T-helper 2 cell (primary cell): ENCODE measurements at regions not wholly inside any gene's neighbourhood (a gene's known extent, or its start where the extent isn't known, plus 50 kb on each side); places are given as distances from the start of the nearest gene placed in this dataset.
"Not testable (repeated sequence)": the region's sequence is repeated elsewhere in the genome, so short reads cannot be mapped to it uniquely, and the experiment has no call there.

ENCODE experiments used
- DNase-seq, 5 experiments: peaks; one replicate each; pipeline versions ENCODE4 v3.0.0 to v3.0.0-alpha.2; 2012 to 2022

DNA sequence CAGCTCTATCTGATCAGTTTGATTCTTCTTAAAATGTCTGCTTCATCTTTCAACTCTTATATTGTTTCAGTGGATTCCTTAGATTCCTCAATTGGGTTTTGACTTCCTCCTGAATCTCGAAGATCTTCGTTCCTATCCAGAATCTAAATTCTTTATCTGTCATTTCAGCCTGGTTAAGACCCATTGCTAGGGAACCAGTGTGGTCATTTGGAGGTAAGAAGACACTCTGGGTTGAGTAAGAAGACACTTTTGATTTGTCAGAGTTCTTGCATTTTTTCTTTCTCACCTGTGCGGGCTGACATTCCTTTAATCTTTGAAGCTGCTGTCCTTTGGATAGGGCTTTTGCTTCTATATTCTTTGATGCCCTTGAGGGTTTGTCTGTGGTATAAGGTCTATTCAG, 291.9 kb downstream of the SLC7A11 start:
- DNase-seq, result no peak

DNA sequence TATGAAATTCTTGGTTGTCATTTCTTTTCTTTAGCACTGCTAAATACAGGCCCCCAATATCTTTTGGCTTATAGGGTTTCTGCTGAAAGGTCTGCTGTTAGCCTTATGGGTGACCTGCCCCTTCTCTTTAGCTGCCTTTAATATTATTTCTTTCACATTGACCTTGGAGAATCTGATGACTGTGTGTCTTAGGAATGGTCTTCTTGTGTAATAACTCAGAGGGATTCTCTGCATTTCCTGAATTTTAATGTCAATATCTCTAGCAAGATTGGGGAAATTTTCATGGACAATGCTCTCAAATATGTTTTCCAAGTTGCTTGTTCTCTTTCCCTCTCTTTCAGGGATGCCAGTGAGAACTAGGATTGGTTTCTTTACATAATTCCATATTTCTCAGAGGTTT, 292.4 kb downstream of the SLC7A11 start:
- no peak for DNase-seq

DNA sequence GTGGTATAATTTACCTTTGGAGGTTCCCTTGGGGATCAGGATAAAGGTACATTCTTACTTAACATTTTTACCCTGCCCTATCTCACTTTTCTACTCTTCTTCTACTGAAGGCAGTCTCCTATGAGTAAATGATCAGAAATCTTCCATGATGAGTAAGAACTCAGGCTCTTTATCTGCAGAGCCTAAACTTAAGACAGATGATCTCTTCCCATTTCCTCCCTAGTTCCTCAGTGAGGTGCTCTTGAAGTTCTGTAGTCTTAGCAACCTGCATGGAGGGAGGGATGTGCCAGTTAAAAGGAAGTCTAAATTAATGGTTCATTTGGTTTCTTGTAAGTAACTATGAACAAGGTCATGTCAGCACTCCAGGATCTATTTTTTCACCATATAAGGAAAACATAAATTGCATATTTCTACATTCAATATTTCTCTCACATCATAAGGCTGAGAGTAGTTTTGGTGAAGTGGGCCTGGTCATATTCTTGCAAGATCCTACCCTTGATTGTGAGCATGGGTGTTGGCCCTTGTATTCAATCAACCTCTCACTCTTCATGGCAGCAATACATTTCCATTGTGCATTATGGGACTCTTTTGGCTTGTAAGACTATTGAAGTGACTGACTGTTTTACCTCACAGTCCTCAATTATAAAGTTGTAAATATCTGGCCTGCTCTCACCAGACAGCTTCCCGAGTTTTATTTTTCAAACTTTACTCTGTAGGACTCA, 295.5 kb downstream of the SLC7A11 start:
- no peak for DNase-seq

DNA sequence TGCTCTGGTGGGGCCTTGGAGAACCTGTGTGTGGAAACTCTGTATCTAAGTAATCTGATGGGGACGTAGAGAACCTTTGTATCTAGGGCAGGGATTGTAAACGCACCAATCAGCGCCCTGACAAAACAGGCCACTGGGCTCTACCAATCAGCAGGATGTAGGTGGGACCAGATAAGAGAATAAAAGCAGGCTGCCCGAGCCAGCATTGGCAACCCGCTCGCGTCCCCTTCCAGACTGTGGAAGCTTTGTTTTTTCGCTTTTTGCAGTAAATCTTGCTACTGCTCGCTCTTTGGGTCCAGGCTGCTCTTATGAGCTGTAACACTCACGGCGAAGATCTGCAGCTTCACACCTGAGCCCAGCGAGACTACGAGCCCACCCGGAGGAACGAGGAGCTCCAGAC, 299.3 kb downstream of the SLC7A11 start:
- not testable (repeated sequence) for DNase-seq

DNA sequence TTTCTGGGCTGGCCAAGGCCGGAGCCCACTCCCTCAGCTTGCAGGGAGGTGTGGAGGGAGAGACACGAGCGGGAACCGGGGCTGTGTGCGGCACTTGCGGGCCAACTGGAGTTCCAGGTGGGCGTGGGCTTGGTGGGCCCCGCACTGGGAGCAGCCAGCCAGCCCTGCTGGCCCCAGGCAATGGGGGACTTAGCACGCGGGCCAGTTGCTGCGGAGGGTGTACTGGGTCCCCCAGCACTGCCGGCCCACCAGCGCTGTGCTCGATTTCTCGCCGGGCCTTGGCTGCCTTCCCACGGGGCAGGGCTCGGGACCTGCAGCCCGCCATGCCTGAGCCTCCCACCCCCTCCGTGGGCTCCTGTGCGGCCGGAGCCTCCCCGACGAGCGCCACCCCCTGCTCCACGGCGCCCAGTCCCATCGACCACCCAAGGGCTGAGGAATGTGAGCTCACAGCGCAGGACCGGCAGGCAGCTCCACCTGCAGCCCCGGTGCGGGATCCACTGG, 300.1 kb downstream of the SLC7A11 start:
- not testable (repeated sequence) for DNase-seq

DNA sequence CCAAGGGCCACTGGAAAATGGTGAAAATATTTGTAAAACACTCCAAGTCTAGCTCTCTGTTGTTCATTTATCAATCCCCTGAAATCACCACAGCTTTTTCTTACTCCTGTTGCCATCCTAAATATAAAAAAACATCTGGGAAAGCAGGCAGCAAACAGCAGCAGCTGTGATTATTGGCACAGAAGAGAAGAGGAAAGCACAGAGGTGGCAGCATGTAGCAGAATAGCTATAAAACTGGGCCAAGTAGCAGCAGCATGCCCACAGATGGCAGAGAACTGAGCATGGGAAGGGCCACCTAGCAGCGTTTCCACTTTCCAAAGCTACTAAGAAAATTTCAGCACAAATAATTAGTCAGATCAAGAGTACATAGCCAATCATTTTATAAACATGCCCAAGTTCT, 307.2 kb downstream of the SLC7A11 start:
- DNase-seq, result no peak

DNA sequence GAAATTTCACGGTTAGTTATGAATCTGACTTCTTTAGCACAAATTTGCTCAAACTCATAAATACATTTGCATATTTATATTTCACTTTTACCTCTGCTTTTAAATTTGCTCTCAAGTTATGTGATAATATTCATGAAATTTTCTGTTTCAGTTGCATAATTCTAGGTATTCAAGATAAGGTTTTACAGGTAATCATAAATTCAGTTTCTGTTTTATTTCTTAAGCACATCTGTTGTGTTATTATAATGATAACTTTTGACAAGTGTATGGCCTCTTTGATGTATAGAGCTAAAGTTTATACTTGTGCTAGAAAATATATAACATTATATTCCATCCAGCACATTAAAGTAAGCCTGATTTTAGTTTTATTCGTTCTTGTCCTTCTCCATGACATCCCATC, 308.1 kb downstream of the SLC7A11 start:
- DNase-seq, result no peak

DNA sequence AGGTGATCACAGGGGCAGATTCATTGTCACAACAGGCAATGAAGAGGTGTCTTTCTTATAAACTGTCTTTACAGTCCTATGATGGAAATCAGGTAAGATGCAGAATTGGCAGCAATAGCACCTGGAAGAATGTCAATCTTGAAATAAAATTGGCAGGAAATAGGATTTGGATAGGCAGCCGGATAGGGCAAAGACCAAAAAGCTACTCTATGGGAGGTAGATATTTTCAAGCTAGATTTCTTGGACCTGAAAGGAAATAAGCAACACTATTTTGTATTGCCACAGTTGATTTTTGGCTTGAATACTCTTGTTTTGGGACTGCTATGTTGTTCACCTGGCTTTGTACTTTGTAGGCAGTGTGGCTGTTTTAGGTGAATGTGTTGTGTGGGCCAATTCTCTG, 314.2 kb downstream of the SLC7A11 start:
- no peak for DNase-seq

DNA sequence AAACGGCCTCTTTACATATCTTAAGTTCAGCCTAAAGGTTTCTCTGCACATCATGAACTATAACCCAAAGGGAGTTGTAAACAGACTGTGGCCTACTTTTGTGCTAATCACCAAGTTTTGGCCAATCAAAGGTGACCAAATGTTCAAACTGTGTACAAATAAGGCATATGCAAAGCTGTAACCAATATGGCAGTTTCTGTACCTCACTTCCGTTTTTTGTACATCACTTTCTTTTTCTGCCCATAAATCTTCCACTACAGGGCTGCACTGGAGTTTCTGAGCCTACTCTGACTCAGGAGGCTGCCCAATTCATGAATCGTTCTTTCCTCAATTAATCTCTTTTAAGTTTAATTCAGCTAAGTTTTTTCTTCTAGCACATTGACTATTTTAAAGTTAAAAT, 318.7 kb downstream of the SLC7A11 start:
- DNase-seq, result no peak

DNA sequence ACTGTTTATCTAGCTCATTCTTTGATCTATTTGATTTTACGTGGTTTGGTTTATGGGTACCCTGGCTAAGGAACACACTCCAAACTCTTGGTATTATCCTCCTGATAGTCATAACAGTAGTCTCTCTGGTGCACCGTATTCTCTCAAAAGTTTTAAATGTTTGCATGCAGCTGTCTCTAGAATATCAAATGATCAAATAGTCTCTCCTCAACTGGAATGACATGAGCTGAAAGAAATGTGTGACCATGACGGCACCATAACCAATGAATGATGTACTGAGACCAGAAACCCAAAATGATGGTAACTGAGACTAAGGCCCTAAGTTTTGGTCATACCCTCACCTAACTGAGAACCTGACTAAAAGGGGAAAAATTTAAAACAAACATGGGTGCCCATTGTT, 319.4 kb downstream of the SLC7A11 start:
- no peak for DNase-seq

DNA sequence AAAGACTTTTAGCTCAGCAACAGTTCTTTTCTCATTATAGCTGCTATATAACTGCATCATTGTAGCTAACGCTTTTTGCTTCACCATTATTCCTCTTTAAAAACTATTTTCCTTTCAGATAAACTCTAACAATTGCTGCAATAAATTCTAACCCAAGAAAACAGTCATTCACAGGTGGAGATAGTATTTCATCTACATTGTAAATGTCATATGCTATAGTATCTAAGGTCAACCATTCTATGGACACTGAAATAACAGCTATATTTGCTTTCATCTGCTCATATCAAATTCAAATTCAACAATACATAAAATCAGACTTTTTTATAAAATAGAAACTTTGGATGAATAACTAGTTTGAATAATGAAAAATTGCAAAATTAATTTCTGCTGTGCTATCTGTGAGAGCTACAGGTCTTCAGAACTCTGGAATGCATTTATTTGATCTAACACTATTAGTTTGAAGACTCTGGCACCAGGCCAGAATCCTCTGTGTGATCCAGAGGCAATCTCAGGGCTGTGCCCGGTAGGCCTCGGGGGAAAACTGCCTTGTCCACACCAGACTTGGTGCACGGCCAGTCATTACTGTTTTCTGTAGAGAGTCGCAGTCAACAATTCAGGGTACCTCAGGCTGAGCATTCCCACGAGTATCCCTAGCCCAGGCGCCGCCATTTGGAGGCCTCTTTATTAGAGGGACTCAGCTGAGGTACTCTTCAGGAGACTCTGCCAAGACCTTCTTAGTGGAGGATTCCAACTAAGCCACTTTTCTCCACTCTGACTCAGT, 332.4 kb downstream of the SLC7A11 start:
- no peak for DNase-seq

DNA sequence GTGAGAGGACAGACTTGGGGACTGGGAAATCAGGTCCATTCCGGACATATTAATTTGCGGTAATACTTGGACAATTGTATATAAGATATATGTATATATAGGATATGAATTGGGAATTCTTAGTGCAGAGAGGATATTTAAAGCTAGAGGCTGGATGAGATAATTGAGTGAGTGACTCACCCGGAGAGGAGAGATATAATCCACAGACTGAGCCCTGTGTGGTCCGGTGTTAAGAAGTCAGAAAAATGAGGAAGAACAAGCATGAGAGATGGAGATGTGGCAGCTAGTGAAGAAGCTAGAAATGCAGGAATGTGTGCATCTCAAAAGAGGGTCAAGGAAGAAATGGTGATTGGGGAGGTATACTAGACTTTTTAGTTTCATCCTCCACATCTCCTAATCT, 336.2 kb downstream of the SLC7A11 start:
- DNase-seq, result no peak

DNA sequence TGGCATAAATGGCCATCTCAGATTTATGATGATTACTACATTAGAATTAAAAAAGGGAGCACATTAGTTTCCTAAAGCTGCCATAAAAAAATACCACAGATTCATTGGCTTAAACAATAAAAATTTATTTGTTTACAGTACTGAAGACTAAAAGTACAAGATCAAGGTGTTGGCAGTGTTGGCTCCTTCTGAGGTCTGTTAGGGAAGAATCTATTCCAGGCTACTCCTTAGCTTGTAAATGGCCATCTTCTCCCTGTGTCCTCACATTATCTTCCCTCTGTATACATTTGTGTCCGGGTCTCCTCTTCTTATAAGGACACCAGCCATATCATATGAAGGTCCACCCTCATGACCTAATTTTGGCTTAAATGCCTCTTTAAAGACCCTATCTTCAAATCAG, 341.0 kb downstream of the SLC7A11 start:
- no peak for DNase-seq

DNA sequence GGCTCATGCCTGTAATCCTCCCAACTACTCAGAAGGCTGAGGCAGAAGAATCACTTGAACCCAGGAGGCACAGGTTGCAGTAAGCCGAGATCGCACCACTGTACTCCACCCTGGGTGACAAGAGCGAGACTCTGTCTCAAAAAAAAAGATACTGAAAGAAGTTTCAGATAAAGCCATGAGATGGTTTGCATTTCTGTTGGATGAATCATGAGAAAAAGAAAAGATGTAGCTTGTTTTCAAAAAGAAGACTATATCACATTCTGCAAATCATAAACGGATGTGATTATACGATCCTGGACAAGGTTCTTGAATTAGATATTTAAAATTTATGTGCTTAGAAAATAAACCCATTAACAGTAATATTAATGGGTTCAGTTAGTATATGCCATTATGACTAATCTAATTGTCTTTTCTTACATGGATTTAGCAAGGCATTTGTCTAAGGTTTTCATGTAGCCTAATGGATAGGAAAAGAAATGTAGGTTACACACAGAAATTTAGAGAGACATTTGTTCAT, 345.9 kb downstream of the SLC7A11 start:
- DNase-seq, result no peak

DNA sequence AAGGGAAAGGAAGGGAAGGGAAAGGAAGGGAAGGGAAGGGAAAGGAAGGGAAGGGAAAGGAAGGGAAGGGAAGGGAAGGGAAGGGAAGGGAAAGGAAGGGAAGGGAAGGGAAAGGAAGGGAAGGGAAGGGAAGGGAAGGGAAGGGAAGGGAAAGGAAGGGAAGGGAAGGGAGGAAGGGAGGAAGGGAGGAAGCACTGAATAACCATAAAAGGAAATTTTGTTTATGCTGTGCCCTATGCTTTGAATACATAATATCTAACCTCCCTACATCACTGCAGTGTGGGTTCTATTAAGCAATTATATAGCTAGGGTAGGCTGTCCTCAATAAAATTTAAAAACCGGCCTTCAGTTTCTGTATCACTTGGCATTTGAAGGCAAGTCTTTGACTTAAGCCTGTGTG, 346.6 kb downstream of the SLC7A11 start:
- not testable (repeated sequence) for DNase-seq

DNA sequence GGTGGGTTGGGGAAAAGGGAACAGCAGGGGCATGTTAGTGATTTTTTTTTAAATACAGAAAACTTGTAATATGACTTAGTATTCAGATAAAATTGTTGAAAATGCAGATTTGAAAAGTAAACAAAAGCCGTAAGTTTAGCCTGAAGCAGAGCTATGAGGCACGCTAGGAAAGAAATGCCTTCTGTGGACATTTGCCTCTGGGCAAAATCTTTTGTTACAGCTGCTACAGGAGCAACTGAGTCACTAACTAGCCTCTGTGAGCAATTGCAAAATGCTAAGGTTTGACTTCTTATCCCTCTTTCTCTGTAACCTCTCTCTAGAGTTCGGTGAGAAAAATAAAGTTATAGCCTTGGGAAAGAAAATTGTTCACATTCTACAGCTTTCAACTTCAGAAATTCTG, 350.0 kb downstream of the SLC7A11 start:
- no peak for DNase-seq

DNA sequence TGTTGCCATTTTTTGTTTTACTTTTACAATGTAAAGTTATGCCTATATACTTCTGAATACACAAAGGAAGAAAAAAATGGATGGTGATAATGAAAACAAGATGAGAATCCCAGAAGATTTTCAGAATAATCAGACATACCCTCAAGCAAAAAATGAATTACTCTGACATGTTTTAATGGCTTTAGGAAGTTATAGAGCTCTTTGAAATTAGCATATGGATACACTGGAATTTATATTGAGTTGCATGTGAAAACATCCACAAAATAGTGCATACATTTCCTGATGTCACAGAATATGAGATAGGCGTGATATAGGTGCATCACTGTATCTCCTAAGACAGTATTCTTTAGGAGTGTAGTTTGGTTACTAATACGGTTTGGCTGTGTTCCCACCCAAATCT, 351.3 kb downstream of the SLC7A11 start:
- no peak for DNase-seq

DNA sequence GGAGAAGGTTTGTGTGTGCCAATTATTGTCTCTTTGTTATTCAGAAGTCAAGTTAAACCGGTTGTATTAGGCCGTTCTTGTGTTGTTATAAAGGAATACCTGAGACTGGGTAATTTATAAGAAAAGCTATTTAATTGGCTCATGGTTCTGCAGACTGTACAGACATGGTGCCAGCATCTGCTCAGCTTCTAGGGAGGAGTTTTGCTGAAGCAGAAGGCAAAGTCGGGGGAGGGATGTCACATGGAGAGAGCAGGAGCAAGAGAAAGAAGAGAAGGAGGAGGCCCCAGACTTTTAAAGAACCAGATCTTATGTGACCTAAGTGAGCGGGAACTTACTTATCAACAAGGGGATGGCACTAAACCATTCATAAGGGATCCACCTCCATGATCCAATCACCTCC, 349.3 kb upstream of the PCDH18 start:
- DNase-seq, result no peak

DNA sequence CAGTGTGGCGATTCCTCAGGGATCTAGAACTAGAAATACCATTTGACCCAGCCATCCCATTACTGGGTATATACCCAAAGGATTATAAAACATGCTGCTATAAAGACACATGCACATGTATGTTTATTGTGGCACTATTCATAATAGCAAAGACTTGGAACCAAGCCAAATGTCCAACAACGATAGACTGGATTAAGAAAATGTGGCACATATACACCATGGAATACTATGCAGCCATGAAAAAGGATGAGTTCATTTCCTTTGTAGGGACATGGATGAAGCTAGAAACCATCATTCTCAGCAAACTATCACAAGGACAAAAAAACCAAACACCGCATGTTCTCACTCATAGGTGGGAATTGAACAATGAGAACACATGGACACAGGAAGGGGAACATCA, 335.8 kb upstream of the PCDH18 start:
- DNase-seq, result not testable (repeated sequence)

DNA sequence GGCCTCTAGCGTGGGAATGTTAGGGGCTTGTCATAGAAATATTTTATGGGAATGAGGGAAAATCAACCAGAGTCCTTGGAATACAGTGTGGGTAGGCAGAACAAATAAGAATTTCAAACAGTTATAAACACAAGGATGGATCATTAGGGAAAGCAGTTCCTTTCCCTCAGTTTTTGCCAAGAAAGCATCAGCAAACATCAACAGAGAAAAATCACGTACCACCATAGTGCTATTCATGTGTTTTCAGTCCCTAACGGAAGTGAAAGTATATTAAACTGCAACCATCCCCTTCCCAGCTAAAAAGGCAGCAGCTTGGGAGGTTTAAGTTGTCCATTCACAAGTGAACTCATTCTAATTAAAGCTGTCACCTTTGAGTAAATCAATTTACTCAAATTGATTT, 334.4 kb upstream of the PCDH18 start:
- no peak for DNase-seq

DNA sequence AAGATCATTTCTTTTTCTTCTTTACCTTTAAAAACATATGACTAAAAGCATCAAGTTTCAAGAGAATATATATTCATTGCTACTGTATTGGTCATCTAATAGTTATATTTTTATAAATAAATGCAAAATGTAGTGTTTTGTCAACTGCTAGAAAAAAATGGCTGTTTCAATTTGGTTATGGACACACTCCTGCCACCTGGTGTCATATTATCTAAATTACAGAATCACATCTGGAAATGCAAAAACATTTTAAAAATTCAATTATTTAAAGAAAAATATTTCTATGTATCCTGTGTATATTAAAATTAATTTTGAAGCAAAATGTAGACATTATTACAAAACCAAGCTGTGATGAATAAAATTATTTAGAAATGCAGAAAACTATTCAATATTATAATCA, 329.4 kb upstream of the PCDH18 start:
- no peak for DNase-seq

DNA sequence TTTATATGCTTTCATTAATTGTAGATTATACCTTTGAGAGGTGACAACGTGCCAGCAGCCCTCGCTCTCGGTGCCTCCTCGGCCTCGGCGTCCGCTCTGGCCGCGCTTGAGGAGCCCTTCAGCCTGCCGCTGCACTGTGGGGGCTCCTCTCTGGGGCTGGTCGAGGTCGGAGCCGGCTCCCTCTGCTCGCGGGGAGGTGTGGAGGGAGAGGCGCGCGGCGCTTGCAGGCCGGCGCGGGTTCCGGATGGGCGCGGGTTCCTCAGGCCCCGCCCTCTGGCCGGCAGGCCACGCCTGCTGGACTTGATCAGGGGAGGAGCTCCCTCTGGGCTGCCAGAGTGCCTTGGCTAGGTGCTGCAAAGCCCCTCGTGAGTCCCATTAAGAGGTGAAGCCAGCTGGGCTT, 321.1 kb upstream of the PCDH18 start:
- DNase-seq, result no peak

DNA sequence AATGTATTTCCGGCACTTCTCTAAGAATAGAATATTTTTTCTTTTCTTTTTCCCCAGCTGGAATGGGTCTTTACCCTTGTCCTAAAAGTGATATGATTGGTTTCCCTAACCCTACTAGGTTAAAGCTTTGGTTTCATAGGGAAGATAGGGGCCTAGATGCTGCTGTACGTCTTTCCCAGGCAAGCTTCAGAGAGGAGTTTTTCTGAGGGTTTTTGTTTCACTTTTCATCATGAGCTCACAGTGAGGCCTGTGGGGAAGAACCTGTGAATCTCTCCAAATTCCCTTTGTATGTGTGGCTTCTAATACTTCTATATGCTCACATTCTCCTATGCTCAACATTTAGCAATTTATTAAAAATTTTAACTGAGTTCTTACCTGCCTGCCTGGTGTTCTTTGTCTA, 320.0 kb upstream of the PCDH18 start:
- no peak for DNase-seq

DNA sequence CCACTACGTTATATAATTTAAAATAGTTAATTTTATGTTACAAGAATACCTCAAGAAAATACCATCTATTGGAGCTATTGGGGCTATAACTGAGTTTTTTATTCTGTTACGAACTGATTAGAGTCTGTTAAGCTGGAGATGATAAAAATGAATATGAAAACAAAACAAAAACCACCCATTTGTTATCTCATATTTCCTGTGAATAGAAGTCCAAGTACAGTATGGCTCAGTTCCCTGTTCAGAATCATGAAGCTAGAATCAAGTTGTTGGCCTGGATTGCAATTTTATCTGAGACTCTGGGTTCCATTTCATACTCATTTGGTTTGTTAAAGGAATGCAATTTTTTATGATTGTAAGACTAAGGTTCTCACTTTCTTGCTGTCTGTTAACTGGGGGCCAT, 319.1 kb upstream of the PCDH18 start:
- DNase-seq, result no peak
